ENCODE measurements at regions not wholly inside any gene's neighbourhood (a gene's known extent, or its start where the extent isn't known, plus 50 kb on each side); places are given as distances from the start of the nearest gene placed in this dataset.

DNA sequence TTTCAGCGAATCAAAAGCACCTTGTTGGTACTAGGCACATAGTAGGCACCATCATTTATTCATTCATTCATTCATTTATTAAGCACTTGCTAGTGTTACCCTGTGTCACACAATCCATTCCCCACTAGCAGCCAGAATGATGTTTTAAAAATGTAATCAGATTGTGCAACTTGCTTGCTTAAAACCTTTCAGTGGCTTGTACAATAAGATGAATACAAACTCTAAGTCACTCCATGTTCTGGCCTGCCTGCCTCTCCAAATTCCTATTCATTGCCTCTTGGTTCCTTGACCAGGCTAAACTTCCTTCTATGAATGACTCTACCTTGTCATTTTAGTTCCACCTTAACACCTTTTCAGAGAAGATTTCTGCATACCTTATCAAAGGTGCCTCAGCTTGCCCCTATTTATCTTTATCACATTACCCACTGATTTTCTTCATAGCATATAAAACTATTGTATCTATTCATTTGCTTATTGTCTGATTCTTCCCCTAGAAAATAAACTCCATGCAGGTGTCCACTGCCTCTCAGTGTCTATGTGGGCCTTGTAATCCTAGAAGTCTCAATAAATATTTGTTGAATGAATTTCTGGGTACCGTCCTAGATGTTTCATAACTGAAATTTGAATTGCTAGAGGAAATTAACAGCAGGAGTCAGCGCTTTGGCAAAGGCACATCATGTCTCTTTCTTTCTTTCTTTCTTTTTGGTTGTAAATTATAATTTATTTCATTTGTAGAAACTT is 169.5 kb downstream of the TMEM26 start:
- TF ChIP-seq, protein P1, sequence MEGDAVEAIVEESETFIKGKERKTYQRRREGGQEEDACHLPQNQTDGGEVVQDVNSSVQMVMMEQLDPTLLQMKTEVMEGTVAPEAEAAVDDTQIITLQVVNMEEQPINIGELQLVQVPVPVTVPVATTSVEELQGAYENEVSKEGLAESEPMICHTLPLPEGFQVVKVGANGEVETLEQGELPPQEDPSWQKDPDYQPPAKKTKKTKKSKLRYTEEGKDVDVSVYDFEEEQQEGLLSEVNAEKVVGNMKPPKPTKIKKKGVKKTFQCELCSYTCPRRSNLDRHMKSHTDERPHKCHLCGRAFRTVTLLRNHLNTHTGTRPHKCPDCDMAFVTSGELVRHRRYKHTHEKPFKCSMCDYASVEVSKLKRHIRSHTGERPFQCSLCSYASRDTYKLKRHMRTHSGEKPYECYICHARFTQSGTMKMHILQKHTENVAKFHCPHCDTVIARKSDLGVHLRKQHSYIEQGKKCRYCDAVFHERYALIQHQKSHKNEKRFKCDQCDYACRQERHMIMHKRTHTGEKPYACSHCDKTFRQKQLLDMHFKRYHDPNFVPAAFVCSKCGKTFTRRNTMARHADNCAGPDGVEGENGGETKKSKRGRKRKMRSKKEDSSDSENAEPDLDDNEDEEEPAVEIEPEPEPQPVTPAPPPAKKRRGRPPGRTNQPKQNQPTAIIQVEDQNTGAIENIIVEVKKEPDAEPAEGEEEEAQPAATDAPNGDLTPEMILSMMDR (IDR thresholded peaks at IDR 0.05; ENCODE audit: poor library complexity) = no peak
- no peak for TF ChIP-seq EZH2 (IDR thresholded peaks at IDR 0.05; ENCODE audit: borderline replicate concordance)
- TF ChIP-seq EZH2phosphoT487 (IDR thresholded peaks at IDR 0.05; ENCODE audit: low read depth, severe bottlenecking, unreplicated experiment) = no peak
